HL-60 (cell line): ENCODE measurements at regions not wholly inside any gene's neighbourhood (a gene's known extent, or its start where the extent isn't known, plus 50 kb on each side); places are given as distances from the start of the nearest gene placed in this dataset.
A peak's percentile ranks its signal among the peaks of the same experiment; 100 is the strongest.

Experiments
- DNase-seq, 2 experiments: peaks; one replicate each; pipeline ENCODE4 v3.0.0-alpha.2; 2010 to 2020; ENCODE audit warnings: low read depth in 1 of 2, low spot score in 1 of 2
- H3K27ac ChIP-seq: fragments of 250-450 bp; sonication (Bioruptor Pico); replicated peaks from 2 replicates; pipeline ENCODE4 v1.5.1; 2020; ENCODE audit warnings: mild to moderate bottlenecking, moderate library complexity
- H3K27me3 ChIP-seq: fragments of 250-450 bp; sonication (Bioruptor Pico); 2 replicates; pipeline ENCODE4 v1.5.1; 2021; ENCODE audit warnings: mild to moderate bottlenecking, moderate library complexity; ENCODE audit not compliant: insufficient read depth, poor library complexity, severe bottlenecking
- H3K4me3 ChIP-seq: replicated peaks from 2 replicates; pipeline ENCODE4 v1.5.1; 2011; ENCODE audit warnings: mild to moderate bottlenecking, control low read depth, low read length; ENCODE audit not compliant: insufficient read depth
- GABPA ChIP-seq: IDR thresholded peaks from 2 replicates; pipeline ENCODE4 v1.6.1; 2012; ENCODE audit warnings: low read depth
- POLR2AphosphoS5 ChIP-seq: IDR thresholded peaks from 2 replicates; pipeline ENCODE4 v1.6.1; 2012; ENCODE audit warnings: low read depth
- SPI1 ChIP-seq: IDR thresholded peaks from 2 replicates; pipeline ENCODE4 v1.6.1; 2012; ENCODE audit warnings: low read depth, mild to moderate bottlenecking, borderline replicate concordance
- TF ChIP-seq, protein P1 (sequence below): IDR thresholded peaks from 2 replicates; pipeline ENCODE4 v1.6.1; 2012; ENCODE audit warnings: low read depth; ENCODE audit not compliant: insufficient replicate concordance
- TF ChIP-seq, protein P2 (sequence below): IDR thresholded peaks from one replicate; pipeline ENCODE4 v1.5.1; 2011; ENCODE audit warnings: low read length, control low read depth, inconsistent platforms; ENCODE audit not compliant: insufficient read depth

DNA sequence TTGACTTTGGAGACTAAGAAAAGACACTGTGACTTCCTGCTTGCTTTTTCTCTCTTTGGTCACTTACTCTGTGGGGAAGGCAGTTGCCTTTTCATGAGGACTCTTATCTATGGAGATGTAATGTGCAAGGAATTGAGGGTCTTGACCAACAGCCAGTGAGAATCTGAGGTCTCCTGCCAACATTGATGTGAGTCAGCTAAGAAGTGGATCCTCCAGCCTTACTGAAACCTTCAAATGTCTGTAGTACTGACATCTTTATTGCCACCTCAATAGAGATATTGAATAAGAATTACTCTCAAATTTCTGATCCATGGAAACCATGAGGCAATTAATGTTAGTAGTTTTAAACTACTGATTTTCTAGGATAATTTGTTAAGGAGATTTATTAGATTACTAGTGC, 598.4 kb downstream of the ADGRL2 start:
- no peak for DNase-seq
- TF ChIP-seq GABPA, result no peak
- TF ChIP-seq SPI1, result no peak
- TF ChIP-seq, protein P1, sequence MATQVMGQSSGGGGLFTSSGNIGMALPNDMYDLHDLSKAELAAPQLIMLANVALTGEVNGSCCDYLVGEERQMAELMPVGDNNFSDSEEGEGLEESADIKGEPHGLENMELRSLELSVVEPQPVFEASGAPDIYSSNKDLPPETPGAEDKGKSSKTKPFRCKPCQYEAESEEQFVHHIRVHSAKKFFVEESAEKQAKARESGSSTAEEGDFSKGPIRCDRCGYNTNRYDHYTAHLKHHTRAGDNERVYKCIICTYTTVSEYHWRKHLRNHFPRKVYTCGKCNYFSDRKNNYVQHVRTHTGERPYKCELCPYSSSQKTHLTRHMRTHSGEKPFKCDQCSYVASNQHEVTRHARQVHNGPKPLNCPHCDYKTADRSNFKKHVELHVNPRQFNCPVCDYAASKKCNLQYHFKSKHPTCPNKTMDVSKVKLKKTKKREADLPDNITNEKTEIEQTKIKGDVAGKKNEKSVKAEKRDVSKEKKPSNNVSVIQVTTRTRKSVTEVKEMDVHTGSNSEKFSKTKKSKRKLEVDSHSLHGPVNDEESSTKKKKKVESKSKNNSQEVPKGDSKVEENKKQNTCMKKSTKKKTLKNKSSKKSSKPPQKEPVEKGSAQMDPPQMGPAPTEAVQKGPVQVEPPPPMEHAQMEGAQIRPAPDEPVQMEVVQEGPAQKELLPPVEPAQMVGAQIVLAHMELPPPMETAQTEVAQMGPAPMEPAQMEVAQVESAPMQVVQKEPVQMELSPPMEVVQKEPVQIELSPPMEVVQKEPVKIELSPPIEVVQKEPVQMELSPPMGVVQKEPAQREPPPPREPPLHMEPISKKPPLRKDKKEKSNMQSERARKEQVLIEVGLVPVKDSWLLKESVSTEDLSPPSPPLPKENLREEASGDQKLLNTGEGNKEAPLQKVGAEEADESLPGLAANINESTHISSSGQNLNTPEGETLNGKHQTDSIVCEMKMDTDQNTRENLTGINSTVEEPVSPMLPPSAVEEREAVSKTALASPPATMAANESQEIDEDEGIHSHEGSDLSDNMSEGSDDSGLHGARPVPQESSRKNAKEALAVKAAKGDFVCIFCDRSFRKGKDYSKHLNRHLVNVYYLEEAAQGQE, result no peak
- no peak for TF ChIP-seq POLR2AphosphoS5
- TF ChIP-seq, protein P2, sequence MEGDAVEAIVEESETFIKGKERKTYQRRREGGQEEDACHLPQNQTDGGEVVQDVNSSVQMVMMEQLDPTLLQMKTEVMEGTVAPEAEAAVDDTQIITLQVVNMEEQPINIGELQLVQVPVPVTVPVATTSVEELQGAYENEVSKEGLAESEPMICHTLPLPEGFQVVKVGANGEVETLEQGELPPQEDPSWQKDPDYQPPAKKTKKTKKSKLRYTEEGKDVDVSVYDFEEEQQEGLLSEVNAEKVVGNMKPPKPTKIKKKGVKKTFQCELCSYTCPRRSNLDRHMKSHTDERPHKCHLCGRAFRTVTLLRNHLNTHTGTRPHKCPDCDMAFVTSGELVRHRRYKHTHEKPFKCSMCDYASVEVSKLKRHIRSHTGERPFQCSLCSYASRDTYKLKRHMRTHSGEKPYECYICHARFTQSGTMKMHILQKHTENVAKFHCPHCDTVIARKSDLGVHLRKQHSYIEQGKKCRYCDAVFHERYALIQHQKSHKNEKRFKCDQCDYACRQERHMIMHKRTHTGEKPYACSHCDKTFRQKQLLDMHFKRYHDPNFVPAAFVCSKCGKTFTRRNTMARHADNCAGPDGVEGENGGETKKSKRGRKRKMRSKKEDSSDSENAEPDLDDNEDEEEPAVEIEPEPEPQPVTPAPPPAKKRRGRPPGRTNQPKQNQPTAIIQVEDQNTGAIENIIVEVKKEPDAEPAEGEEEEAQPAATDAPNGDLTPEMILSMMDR, result no peak
- no peak overlapping the region for H3K4me3 ChIP-seq

DNA sequence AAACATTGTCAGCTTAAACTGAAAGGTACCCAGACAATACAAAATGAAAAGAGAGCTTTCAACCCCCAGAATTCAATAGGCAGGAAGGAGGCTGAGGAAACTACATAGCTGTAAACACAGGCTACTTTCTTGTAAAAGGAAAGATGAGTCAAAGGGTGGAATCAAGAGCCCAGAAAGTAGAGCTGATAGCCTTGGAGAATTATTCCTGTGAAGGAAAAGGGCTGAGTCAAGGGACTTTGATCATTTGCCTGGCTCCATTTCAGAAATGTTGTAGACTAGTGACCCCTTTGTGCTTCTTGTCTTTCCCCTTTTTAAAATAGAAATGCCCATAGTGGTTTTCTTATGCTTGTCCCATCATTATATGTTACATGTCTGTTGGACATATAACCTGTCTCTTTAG, 597.6 kb downstream of the ADGRL2 start:
- Histone ChIP-seq H3K27me3 (no peaks in the 10 kb centered on the region), H3K4me3 (no peak overlapping the region), H3K27ac (no peak overlapping the region)
- no peak for TF ChIP-seq SPI1
- no peak for TF ChIP-seq POLR2AphosphoS5
- DNase-seq, result no peak

More for the DNA sequence above, 598.4 kb downstream of the ADGRL2 start:
- Histone ChIP-seq H3K27ac (no peak overlapping the region), H3K27me3 (no peaks in the 10 kb centered on the region)

DNA sequence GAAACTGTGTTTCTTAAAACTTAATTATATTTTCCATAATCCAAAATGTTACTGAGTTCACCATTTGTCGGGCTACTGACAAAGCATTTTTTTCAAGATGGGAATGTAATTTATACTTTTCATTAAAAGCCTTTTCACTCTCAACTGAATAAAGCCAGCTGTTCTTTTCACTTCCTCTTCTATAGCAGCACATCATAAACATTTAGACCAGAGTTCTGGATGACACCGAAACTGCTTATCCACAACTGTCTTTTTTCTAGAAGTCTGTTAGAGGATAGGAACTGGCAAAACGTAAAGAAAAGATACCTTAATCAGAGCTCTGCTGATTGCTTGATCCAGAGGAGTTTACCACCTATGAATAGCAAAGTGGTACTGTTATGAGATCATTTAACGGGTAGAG, 594.7 kb downstream of the ADGRL2 start:
- no peaks in the 10 kb centered on the region for H3K27me3 ChIP-seq
- H3K4me3 ChIP-seq, result no peak overlapping the region
- TF ChIP-seq POLR2AphosphoS5 (no peak), SPI1 (peak; percentile 20; the same call in 1 of the 2 replicates), GABPA (no peak)
- TF ChIP-seq, protein P1, result no peak
- TF ChIP-seq, protein P2, result no peak
- H3K27ac ChIP-seq, result no peak overlapping the region
- DNase-seq, result no peak

DNA sequence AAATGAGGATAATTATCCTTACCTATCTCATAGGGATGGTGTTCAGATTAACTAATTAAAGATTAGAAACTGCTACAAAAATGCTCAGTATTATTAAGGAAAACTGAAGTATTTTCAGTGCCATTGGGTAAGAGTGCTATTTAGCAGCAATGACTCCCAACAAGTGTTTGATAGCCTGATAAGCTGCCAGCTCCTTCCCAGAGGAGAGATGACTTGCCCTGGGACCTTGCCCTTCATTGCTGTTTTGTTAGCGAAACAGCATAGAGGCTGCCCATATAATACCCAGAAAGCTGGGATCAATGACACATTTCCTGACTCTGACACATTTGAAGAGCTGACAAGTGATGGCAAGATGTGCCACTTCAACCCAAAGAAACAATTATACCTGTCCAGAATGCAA, 592.2 kb downstream of the ADGRL2 start:
- Histone ChIP-seq H3K4me3 (no peak overlapping the region), H3K27ac (no peak overlapping the region), H3K27me3 (no peaks in the 10 kb centered on the region)
- TF ChIP-seq POLR2AphosphoS5 (no peak), GABPA (no peak), SPI1 (no peak)
- TF ChIP-seq, protein P1, result no peak
- TF ChIP-seq, protein P2, result no peak
- DNase-seq, result no peak
